GM18909 (cell line): ENCODE measurements at regions not wholly inside any gene's neighbourhood (a gene's known extent, or its start where the extent isn't known, plus 50 kb on each side); places are given as distances from the start of the nearest gene placed in this dataset.
"Not testable (repeated sequence)": the region's sequence is repeated elsewhere in the genome, so short reads cannot be mapped to it uniquely, and the experiment has no call there.

ENCODE experiments used
- ATAC-seq: cut with Tn5 transposase; IDR thresholded peaks from one replicate; pipeline ENCODE4 v1.9.1; 2021; ENCODE audit warnings: mild to moderate bottlenecking; ENCODE audit not compliant: unreplicated experiment, poor library complexity

- no peak for ATAC-seq
These were observed 552.4 kb upstream of the KCND2 start for GRCh38 chr7:119720541-119720940.

GRCh38 chr7:119724041-119724792, 548.8 kb upstream of the KCND2 start:
- no peak for ATAC-seq

- no peak for ATAC-seq
These were observed 539.7 kb upstream of the KCND2 start for GRCh38 chr7:119733127-119733879.

GRCh38 chr7:119737390-119737789, 535.6 kb upstream of the KCND2 start:
- ATAC-seq, result no peak

- not testable (repeated sequence) for ATAC-seq
These were observed 527.7 kb upstream of the KCND2 start for GRCh38 chr7:119745280-119745679.

GRCh38 chr7:119748251-119748860, 524.6 kb upstream of the KCND2 start:
- ATAC-seq, result no peak

- ATAC-seq, result no peak
These were observed 524.0 kb upstream of the KCND2 start for GRCh38 chr7:119748991-119749390.

GRCh38 chr7:119756687-119757086, 516.3 kb upstream of the KCND2 start:
- no peak for ATAC-seq

- no peak for ATAC-seq
These were observed 514.7 kb upstream of the KCND2 start for GRCh38 chr7:119758254-119758653.

GRCh38 chr7:119761776-119762175, 511.2 kb upstream of the KCND2 start:
- ATAC-seq, result no peak

- no peak for ATAC-seq
These were observed 490.7 kb upstream of the KCND2 start for GRCh38 chr7:119782286-119782685.

GRCh38 chr7:119783799-119784198, 489.2 kb upstream of the KCND2 start:
- no peak for ATAC-seq

GRCh38 chr7:119802147-119802546, 470.8 kb upstream of the KCND2 start:
- ATAC-seq, result no peak

- no peak for ATAC-seq
These were observed 447.8 kb upstream of the KCND2 start for GRCh38 chr7:119825091-119825655.

- ATAC-seq, result no peak
These were observed 446.4 kb upstream of the KCND2 start for GRCh38 chr7:119826547-119826946.

GRCh38 chr7:119838444-119838843, 434.5 kb upstream of the KCND2 start:
- ATAC-seq, result no peak

GRCh38 chr7:119842337-119842736, 430.6 kb upstream of the KCND2 start:
- no peak for ATAC-seq

GRCh38 chr7:119842786-119843185, 430.2 kb upstream of the KCND2 start:
- ATAC-seq, result no peak

- no peak for ATAC-seq
These were observed 411.6 kb upstream of the KCND2 start for GRCh38 chr7:119861385-119861784.

- no peak for ATAC-seq
These were observed 404.6 kb upstream of the KCND2 start for GRCh38 chr7:119868387-119868786.

GRCh38 chr7:119879835-119880234, 393.1 kb upstream of the KCND2 start:
- no peak for ATAC-seq
